ENCODE measurements at regions not wholly inside any gene's neighbourhood (a gene's known extent, or its start where the extent isn't known, plus 50 kb on each side); places are given as distances from the start of the nearest gene placed in this dataset.

- intact Hi-C loops (cut with DNase I; ENCODE audit: low total_unique reads), result no loop called here
- DNase-seq, result no peak
- H3K27me3 ChIP-seq, result no peaks in the 10 kb centered on the region
- WGBS, 2 donors, result 76 to 82% methylated on average over 6 of the region's 6 CpGs
- no peaks in the 10 kb centered on the region for H3K36me3 ChIP-seq (ENCODE audit: low read depth, missing control alignments)
- TF ChIP-seq, protein P1, sequence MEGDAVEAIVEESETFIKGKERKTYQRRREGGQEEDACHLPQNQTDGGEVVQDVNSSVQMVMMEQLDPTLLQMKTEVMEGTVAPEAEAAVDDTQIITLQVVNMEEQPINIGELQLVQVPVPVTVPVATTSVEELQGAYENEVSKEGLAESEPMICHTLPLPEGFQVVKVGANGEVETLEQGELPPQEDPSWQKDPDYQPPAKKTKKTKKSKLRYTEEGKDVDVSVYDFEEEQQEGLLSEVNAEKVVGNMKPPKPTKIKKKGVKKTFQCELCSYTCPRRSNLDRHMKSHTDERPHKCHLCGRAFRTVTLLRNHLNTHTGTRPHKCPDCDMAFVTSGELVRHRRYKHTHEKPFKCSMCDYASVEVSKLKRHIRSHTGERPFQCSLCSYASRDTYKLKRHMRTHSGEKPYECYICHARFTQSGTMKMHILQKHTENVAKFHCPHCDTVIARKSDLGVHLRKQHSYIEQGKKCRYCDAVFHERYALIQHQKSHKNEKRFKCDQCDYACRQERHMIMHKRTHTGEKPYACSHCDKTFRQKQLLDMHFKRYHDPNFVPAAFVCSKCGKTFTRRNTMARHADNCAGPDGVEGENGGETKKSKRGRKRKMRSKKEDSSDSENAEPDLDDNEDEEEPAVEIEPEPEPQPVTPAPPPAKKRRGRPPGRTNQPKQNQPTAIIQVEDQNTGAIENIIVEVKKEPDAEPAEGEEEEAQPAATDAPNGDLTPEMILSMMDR (IDR thresholded peaks at IDR 0.05), result no peak
- no peak for TF ChIP-seq POLR2A (IDR thresholded peaks at IDR 0.05)
- H3K27ac ChIP-seq, result no peak overlapping the region
- no peaks in the 10 kb centered on the region for H3K4me1 ChIP-seq
- H3K9me3 ChIP-seq, result no peaks in the 10 kb centered on the region
- no peak overlapping the region for H3K4me3 ChIP-seq
These were observed 184.1 kb upstream of the LEF1 start for GRCh38 chr4:108352664-108353308.

- Histone ChIP-seq H3K27ac (no peak overlapping the region), H3K36me3 (ENCODE audit: low read depth, missing control alignments) (no peaks in the 10 kb centered on the region), H3K9me3 (no peaks in the 10 kb centered on the region), H3K4me1 (no peaks in the 10 kb centered on the region), H3K27me3 (no peaks in the 10 kb centered on the region), H3K4me3 (no peak overlapping the region)
- intact Hi-C loops (cut with DNase I; ENCODE audit: low total_unique reads), result no loop called here
- no peak for DNase-seq
- no peak for TF ChIP-seq POLR2A (IDR thresholded peaks at IDR 0.05)
- TF ChIP-seq, protein P1 (IDR thresholded peaks at IDR 0.05), result no peak
- 62 to 75% methylated on average over 1 of the region's 1 CpG for WGBS, 2 donors
These were observed 183.1 kb upstream of the LEF1 start for GRCh38 chr4:108351791-108352190.

DNA sequence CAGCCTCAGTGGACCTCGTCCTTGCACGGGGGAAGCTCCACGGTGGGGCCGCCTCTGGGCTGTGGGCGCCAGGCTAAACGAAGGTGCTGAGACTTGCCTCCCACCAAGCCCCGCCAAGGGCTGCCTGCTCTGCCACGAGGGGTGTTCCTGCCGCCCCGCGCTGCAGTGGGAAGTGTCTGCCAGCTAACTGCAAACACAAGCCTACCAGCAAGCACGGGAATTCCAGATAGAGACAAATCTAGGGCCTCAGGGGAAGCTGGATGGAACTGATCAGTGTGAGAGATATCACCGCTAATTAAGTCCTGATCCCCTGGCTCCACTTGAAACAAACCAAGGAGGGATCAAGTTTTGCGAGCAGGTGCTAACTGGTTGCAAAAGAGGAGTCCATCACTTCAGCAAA lies 181.6 kb upstream of the LEF1 start:
- intact Hi-C loops (cut with DNase I; ENCODE audit: low total_unique reads), result no loop called here
- DNase-seq, result no peak
- no peak overlapping the region for H3K27ac ChIP-seq
- no peak overlapping the region for H3K4me3 ChIP-seq
- no peaks in the 10 kb centered on the region for H3K9me3 ChIP-seq
- H3K4me1 ChIP-seq, result no peaks in the 10 kb centered on the region
- no peaks in the 10 kb centered on the region for H3K36me3 ChIP-seq (ENCODE audit: low read depth, missing control alignments)
- TF ChIP-seq, protein P1 (IDR thresholded peaks at IDR 0.05), result no peak
- TF ChIP-seq POLR2A (IDR thresholded peaks at IDR 0.05), result no peak
- no peaks in the 10 kb centered on the region for H3K27me3 ChIP-seq
- 42 to 60% methylated on average over 7 to 14 of the region's 14 CpGs for WGBS, 2 donors

DNA sequence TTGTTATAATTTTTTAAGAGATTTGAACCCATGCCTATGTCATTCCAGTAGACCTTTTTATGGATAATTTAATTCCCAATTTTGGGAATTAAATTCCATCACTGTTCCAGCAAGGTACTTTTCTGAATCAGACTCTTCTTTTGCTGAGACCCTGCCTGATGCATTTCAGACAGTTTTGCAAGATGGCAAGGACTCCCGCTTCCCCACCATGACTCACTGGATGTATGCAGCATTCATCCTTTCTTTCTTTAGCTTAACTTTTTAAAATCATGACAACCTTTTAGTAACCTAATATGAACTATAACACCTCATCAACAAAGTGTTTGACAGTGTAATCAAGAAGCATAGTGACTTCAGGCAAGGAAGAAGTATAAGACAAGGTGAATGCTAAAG lies 178.1 kb upstream of the LEF1 start:
- intact Hi-C loops (cut with DNase I; ENCODE audit: low total_unique reads), result no loop called here
- H3K27ac ChIP-seq, result no peak overlapping the region
- DNase-seq, result no peak
- H3K27me3 ChIP-seq, result no peaks in the 10 kb centered on the region
- H3K4me3 ChIP-seq, result no peak overlapping the region
- 97 to 100% methylated on average over 1 of the region's 1 CpG for WGBS, 2 donors
- TF ChIP-seq POLR2A (IDR thresholded peaks at IDR 0.05), result no peak
- TF ChIP-seq, protein P1 (IDR thresholded peaks at IDR 0.05), result no peak
- no peaks in the 10 kb centered on the region for H3K9me3 ChIP-seq
- H3K4me1 ChIP-seq, result no peaks in the 10 kb centered on the region
- H3K36me3 ChIP-seq (ENCODE audit: low read depth, missing control alignments), result no peaks in the 10 kb centered on the region

Measured in testis (tissue), 2 donors.